HEK293T (cell line): ENCODE measurements at regions not wholly inside any gene's neighbourhood (a gene's known extent, or its start where the extent isn't known, plus 50 kb on each side); places are given as distances from the start of the nearest gene placed in this dataset.

Source experiments
- FOXK2 ChIP-seq: fragments of 450-650 bp; IDR thresholded peaks from 2 replicates; pipeline ENCODE4 v1.6.1; 2016; ENCODE audit warnings: mild to moderate bottlenecking
- FOXM1 ChIP-seq: fragments of 450-650 bp; IDR thresholded peaks from 2 replicates; pipeline ENCODE4 v1.6.1; 2017; ENCODE audit warnings: mild to moderate bottlenecking, borderline replicate concordance
- SUZ12 ChIP-seq: fragments of 450-650 bp; IDR thresholded peaks from 2 replicates; pipeline ENCODE4 v1.6.1; 2016; ENCODE audit warnings: mild to moderate bottlenecking

GRCh38 chr10:84007482-84007881 is 131.8 kb upstream of the GHITM start:
- TF ChIP-seq SUZ12 (no peak), FOXM1 (no peak), FOXK2 (no peak)
